Skeletal muscle satellite cell (primary cell): ENCODE measurements at regions not wholly inside any gene's neighbourhood (a gene's known extent, or its start where the extent isn't known, plus 50 kb on each side); places are given as distances from the start of the nearest gene placed in this dataset.

Experiments used
- H3K27me3 ChIP-seq: 2 replicates; pipeline ENCODE4 v1.7.0; 2013; ENCODE audit warnings: low read length; ENCODE audit not compliant: control insufficient read depth, insufficient read depth
- H3K36me3 ChIP-seq: 2 replicates; pipeline ENCODE4 v1.7.0; 2013; ENCODE audit warnings: mild to moderate bottlenecking, control low read depth, low read length; ENCODE audit not compliant: insufficient read depth
- H3K4me1 ChIP-seq: 2 replicates; pipeline ENCODE4 v1.7.0; 2013; ENCODE audit warnings: low read length; ENCODE audit not compliant: control insufficient read depth, insufficient read depth
- H3K4me2 ChIP-seq: 2 replicates; pipeline ENCODE4 v1.7.0; 2013; ENCODE audit warnings: mild to moderate bottlenecking, low read length
- H3K4me3 ChIP-seq: 2 replicates; pipeline ENCODE4 v1.7.0; 2013; ENCODE audit warnings: low read length
- H3K9ac ChIP-seq: 2 replicates; pipeline ENCODE4 v1.7.0; 2013; ENCODE audit warnings: mild to moderate bottlenecking, low read depth, low read length, moderate library complexity
- H3K9me3 ChIP-seq: replicated peaks from 2 replicates; pipeline ENCODE4 v1.7.0; 2013; ENCODE audit warnings: mild to moderate bottlenecking, control low read depth, low read length

DNA sequence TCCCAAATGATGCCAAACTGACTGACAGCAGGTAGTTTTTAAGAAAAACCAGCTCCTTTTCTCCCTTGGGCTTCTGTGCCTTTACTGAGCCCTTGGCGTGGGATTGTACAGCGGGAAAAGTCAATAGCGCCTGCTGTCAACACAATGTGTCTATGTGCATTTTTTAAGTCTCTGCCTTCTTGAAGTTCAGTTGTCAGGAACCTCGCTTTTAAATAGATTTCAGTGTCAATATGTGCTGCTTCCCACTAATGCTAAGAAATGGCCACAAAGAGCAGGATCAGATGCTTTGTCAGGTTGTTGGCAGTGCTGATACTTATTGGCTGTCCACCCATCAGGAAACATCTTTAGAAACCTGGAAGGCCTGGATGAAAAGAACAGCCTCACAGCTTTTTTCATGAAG lies 424.4 kb downstream of the C3orf38 start:
- no peaks in the 10 kb centered on the region for H3K9me3 ChIP-seq
- H3K4me2 ChIP-seq: no peak overlapping the region
- no peaks in the 10 kb centered on the region for H3K36me3 ChIP-seq
- no peak overlapping the region for H3K4me3 ChIP-seq
- H3K9ac ChIP-seq: no peak overlapping the region
- no peaks in the 10 kb centered on the region for H3K27me3 ChIP-seq
- H3K4me1 ChIP-seq: no peaks in the 10 kb centered on the region

DNA sequence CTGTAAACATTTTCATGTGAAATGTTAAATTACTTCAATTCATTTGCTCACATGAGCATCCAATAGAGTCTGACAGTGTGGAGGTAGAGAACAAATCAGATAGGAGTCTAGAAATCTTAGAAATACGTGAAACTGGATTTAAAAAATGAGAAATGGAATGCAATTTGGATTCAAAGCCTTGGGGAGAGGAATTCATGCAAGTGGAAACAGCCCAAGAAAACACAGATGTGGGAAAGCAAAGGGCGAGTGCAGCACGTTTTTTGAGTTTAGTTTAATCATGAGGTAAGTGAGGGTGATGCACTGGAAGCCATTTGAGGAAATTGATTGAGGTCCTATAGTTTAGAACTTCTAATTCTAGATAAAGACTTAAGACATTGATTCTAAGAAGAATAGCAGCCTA lies 434.7 kb downstream of the C3orf38 start:
- Histone ChIP-seq H3K36me3 (no peaks in the 10 kb centered on the region), H3K4me2 (no peak overlapping the region), H3K9ac (no peak overlapping the region), H3K27me3 (no peaks in the 10 kb centered on the region), H3K4me1 (no peaks in the 10 kb centered on the region), H3K4me3 (no peak overlapping the region), H3K9me3 (no peaks in the 10 kb centered on the region)

DNA sequence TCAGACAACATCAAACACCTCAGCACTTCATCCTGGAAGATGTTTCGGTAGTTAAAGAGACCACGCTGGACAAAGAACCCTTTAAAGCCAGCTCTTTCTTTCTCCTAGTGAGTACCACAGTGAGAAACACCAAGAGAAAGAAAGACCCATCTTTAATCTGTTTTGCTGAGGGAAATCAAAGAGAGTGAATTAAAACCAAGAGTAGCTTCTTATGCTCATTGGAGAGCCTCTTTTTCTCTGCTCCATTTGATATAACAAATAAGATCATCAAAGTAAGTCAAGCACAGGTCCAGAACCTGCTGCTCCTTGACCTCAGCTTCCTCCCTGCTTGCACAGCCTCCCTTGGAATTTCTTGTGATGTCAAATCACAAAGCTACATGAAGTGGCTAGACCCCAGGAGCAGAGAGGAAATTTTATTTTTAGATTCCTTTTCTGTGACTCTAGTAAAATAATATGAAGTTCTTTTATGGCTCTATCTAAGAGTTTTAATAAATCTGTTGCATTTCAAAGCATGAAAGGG lies 436.4 kb downstream of the C3orf38 start:
- Histone ChIP-seq H3K4me3 (no peak overlapping the region), H3K27me3 (no peaks in the 10 kb centered on the region), H3K4me2 (no peak overlapping the region), H3K4me1 (no peaks in the 10 kb centered on the region), H3K9ac (no peak overlapping the region), H3K36me3 (no peaks in the 10 kb centered on the region), H3K9me3 (no peaks in the 10 kb centered on the region)

DNA sequence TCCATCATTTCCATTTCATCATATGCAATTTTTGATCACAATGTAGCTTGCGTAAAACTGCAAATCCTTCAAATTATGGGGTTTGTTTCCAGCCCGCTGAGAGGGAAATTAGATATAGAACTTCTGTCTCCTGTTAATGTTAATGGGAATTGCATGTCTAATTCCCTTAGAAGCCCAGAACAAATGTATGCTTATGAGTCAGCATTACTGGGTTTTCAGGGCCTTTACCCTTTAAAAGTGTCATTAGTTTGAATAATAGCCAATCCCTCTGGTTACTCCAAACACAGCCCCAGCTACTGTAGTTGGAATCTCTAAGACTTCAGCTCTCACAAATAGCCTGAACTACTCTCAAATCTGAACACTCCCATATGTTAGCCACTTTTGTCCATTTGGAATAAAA lies 439.4 kb downstream of the C3orf38 start:
- no peaks in the 10 kb centered on the region for H3K4me1 ChIP-seq
- no peaks in the 10 kb centered on the region for H3K36me3 ChIP-seq
- H3K4me3 ChIP-seq: no peak overlapping the region
- no peaks in the 10 kb centered on the region for H3K9me3 ChIP-seq
- H3K27me3 ChIP-seq: no peaks in the 10 kb centered on the region
- no peak overlapping the region for H3K9ac ChIP-seq
- H3K4me2 ChIP-seq: no peak overlapping the region

DNA sequence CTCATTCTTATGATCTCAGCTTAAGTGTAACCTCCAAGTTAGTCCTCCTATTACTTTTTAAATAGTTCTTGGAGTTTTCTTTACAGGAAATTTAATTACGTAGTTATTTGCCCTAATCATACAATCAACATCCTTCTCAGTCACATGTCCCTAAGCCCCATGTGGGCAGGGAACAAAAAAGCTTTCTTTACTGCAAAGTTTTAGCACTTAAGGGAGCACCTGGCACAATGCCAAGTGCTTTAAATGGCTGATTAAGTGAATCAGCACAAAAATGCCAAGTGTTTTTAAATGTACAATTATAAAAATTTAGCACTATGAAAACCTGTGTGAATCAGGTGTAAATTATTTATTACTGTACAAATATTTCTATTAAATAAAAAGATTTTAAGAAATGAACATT lies 445.3 kb downstream of the C3orf38 start:
- H3K4me2 ChIP-seq: no peak overlapping the region

DNA sequence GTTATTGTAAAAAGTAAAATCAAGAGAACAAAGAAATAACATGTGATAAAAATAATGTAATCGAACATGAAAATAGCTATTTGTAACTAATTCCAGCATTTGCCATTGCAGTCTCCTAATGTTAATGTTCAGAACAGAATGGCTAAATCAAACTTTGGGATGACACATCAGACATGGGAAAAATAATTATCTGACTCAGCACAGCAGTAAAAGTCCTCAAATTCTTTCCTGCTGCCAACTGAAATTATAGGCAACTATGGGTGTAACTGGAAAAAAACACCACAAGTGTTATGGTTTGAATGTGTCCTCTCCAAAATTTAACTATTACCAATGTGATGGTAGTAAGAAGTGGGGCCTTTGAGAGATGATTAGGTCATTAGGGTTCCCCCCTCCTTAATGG lies 446.7 kb downstream of the C3orf38 start:
- H3K27me3 ChIP-seq: no peaks in the 10 kb centered on the region
- H3K9ac ChIP-seq: no peak overlapping the region
- H3K4me2 ChIP-seq: no peak overlapping the region
- H3K36me3 ChIP-seq: no peaks in the 10 kb centered on the region
- no peaks in the 10 kb centered on the region for H3K9me3 ChIP-seq
- H3K4me3 ChIP-seq: no peak overlapping the region
- H3K4me1 ChIP-seq: no peaks in the 10 kb centered on the region

More for the DNA sequence above, 445.3 kb downstream of the C3orf38 start:
- H3K4me3 ChIP-seq: no peak overlapping the region
- H3K27me3 ChIP-seq: no peaks in the 10 kb centered on the region
- no peak overlapping the region for H3K9ac ChIP-seq
- no peaks in the 10 kb centered on the region for H3K36me3 ChIP-seq
- no peaks in the 10 kb centered on the region for H3K9me3 ChIP-seq
- no peaks in the 10 kb centered on the region for H3K4me1 ChIP-seq

DNA sequence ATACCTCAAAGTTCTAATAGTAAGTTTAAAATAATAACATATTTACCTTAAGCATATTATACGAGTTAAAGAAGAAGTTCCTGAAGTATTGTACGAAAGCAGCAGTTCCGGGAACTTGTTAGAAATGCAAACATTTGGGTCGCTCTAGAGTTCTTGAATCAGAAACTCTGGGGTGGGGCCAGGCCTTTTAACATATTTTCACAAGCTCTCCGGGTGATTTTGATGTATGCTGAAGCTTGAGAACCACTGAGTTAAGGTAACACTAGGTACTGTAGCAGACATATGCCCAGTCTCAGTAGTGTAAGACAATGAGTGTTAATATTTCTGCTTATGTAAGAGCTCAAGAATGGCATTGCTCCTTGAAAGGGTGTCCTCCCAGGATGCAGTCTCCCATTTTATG lies 461.1 kb downstream of the C3orf38 start:
- no peaks in the 10 kb centered on the region for H3K27me3 ChIP-seq

DNA sequence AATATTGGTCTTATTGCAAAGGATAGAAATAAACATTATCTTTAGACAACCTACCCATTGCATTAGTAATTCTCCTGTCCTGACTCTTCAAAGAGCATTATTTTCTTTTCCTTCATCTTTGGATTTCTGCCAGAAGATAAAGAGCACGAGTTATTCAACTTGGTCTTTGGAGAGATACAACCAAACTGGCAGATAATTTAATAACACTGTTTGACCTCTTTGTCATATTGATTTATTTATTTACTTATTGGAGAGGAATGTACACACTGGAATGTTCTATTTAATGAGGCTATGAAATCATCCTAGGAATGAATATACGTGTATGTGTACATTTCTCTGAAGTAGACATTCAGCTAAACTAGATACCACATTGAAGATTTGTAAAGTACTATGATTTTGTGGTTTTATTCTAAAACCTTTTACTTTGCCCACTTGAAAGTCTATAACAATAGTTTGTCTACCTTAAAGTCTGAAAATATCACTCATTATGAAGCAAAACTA lies 462.1 kb downstream of the C3orf38 start:
- Histone ChIP-seq H3K4me3 (no peak overlapping the region), H3K36me3 (no peaks in the 10 kb centered on the region), H3K9me3 (no peaks in the 10 kb centered on the region), H3K27me3 (no peaks in the 10 kb centered on the region), H3K9ac (no peak overlapping the region), H3K4me2 (no peak overlapping the region), H3K4me1 (no peaks in the 10 kb centered on the region)

More for the DNA sequence above, 461.1 kb downstream of the C3orf38 start:
- Histone ChIP-seq H3K36me3 (no peaks in the 10 kb centered on the region), H3K4me1 (no peaks in the 10 kb centered on the region), H3K9ac (no peak overlapping the region), H3K4me2 (no peak overlapping the region), H3K9me3 (no peaks in the 10 kb centered on the region), H3K4me3 (no peak overlapping the region)

DNA sequence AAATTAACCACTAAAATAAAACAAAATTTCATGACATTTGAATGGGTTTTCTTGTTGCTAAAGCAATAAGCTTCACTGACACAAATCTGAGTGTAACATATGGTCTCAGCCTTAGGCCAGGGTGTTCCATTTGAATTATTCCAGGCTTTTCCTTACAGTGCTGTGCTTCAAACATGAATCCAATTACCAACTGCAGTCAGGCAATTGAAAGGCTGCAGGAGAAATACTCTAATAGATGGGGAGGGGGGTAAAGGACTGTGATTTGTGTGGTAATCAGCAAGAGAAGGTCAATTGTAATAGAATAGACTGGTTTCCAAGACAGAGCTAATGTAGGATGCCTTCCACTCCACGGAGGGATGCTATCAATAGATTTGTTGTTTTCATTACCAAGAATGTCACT lies 466.7 kb downstream of the C3orf38 start:
- H3K4me2 ChIP-seq: no peak overlapping the region

DNA sequence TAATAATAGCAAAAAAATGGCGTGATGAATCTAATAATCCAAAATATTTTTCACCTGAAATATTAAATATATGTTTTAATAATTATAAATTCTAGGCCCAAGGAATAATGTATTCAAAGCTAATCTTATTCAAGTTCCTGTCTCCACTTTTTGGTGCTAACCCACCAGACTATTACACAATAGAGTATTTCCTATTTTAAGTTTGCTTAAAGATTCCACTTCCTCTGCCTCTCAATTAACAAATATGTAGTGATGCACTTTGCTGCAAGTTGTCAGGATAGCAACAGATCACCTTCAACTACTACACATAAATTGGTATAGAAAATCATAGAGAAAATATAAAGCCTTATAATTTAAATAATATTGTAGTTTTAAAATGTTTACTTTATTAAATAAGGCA lies 467.5 kb downstream of the C3orf38 start:
- Histone ChIP-seq H3K4me3 (no peak overlapping the region), H3K27me3 (no peaks in the 10 kb centered on the region), H3K9ac (no peak overlapping the region), H3K4me1 (no peaks in the 10 kb centered on the region), H3K9me3 (no peaks in the 10 kb centered on the region), H3K4me2 (no peak overlapping the region), H3K36me3 (no peaks in the 10 kb centered on the region)

More for the DNA sequence above, 466.7 kb downstream of the C3orf38 start:
- no peaks in the 10 kb centered on the region for H3K9me3 ChIP-seq
- H3K4me1 ChIP-seq: no peaks in the 10 kb centered on the region
- no peaks in the 10 kb centered on the region for H3K27me3 ChIP-seq
- H3K36me3 ChIP-seq: no peaks in the 10 kb centered on the region
- no peak overlapping the region for H3K4me3 ChIP-seq
- H3K9ac ChIP-seq: no peak overlapping the region

DNA sequence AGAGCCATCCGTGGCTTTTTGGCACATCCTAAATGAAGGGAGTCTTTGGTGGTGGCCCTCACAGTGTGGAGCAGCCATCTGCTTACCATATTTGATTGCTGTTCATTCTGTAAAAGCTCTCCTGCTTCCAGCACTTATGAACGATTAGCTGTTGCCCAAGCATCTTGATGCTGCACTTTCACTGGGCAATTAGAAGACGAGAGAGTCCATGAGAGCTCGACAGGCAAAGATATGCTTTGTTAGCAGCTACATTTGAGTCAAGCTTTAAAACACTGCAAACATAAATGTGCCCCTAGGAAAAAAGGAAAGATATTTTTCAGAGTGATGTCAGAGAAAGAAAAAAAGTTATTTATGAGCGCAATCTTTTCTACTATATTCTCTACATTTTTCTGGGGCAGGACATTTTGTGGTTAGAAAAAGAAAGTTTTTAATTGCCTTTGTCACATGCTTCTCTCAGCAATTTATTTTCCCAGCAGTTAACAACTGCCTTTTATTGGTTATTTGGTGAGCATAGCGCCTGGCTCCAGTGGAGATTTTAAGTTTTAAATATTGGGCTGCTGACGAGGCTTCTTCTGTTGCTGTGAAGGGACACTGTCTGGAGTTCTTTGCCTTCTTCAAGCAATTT lies 468.4 kb downstream of the C3orf38 start:
- H3K4me3 ChIP-seq: no peak overlapping the region
- H3K36me3 ChIP-seq: no peaks in the 10 kb centered on the region
- no peaks in the 10 kb centered on the region for H3K27me3 ChIP-seq
- no peak overlapping the region for H3K4me2 ChIP-seq
- no peaks in the 10 kb centered on the region for H3K9me3 ChIP-seq
- H3K9ac ChIP-seq: no peak overlapping the region
- no peaks in the 10 kb centered on the region for H3K4me1 ChIP-seq

DNA sequence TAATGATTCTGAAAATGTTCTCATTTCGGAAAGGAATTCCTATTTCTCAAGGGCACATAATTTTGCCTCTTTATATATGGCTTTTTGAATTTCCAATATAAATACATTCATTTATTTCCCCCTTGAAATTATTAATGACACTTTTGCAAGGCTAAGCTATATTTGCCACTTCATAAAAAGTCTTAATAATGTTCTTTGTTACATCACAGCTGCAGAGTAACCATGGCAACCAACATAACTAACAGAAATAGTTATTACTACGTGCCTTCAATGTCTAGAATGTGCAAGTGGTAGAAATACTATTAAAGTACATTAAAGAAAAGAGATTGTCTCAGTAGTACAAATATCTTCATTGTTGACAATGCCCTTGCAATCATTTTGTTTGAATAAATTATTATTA lies 471.8 kb downstream of the C3orf38 start:
- Histone ChIP-seq H3K9ac (no peak overlapping the region), H3K27me3 (no peaks in the 10 kb centered on the region), H3K4me2 (no peak overlapping the region), H3K4me3 (no peak overlapping the region), H3K36me3 (no peaks in the 10 kb centered on the region), H3K4me1 (no peaks in the 10 kb centered on the region), H3K9me3 (no peaks in the 10 kb centered on the region)
